ENCODE measurements at regions not wholly inside any gene's neighbourhood (a gene's known extent, or its start where the extent isn't known, plus 50 kb on each side); places are given as distances from the start of the nearest gene placed in this dataset.

GRCh38 chr5:57626703-57627102 lies 144.1 kb upstream of the ACTBL2 start:
- no peaks in the 10 kb centered on the region for H3K27me3 ChIP-seq
- no peaks in the 10 kb centered on the region for H3K9me3 ChIP-seq
- DNase-seq = no peak
- 27 to 36% methylated on average over 1 of the region's 1 CpG for WGBS, 2 donors
- no peak overlapping the region for H3K4me3 ChIP-seq
- H3K27ac ChIP-seq = no peak overlapping the region
- peaks cover 0 to 5% (median 0%) of the 10 kb centered on the region in 9 donors for H3K4me1 ChIP-seq
- TF ChIP-seq CTCF (IDR thresholded peaks at IDR 0.05) = no peak
- no peak for ATAC-seq
- intact Hi-C loops (cut with DNase I) = no loop called here
- H3K36me3 ChIP-seq = no peaks in the 10 kb centered on the region

DNA sequence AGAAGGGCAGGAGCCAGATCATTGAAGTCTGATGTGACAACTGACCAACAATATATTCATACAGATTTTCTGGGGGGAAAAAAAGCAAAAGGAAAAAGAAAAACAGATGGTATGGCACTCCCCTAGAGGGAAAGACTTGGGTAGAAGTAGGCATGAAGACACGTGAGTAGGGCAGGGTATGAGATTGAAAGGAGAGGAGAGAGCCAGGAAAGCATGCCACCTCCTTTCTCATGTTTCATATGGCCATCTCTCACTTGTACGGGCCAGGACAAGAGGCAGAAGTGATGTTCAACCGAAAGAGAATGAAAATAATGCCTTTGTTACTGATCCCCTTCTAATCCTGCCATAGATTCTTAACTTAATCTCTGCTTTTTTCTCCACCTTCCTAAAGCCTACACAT lies 139.0 kb upstream of the ACTBL2 start:
- no peak for TF ChIP-seq CTCF (IDR thresholded peaks at IDR 0.05)
- ATAC-seq = no peak
- intact Hi-C loops (cut with DNase I) = no loop called here

DNA sequence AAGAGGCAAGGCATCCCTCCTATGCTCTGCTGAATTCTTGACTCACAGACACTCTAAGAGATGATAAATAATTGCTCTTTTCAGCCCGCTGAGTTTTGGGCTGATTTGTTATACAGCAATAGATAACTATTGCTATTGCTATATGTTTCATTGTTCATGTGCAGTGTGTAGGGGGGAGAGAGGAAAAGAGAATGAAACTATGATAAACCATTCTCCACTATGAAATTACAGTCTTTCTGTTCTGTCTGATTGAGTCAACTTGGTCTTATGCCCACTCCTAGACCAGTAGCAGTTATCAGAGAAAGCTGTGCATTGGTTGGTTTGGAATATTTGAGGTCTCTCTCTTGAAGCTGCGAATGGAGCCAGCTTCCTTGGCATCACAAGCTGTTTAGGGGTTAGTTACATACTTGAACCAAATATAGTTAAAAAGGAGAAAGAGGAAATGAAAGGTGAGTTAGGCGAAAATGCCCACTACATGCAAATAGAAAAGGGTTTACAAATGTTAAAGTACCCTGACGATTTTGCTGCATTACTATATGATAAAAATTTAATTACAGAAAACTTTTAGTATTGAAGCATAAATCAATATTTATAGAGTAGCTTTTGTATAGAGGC lies 136.3 kb upstream of the ACTBL2 start:
- ATAC-seq (no peak), DNase-seq (no peak)
- no peak for TF ChIP-seq CTCF (IDR thresholded peaks at IDR 0.05)
- no peak overlapping the region for H3K4me3 ChIP-seq
- no peaks in the 10 kb centered on the region for H3K36me3 ChIP-seq
- H3K9me3 ChIP-seq = peaks cover 0 to 4% (median 0%) of the 10 kb centered on the region in 11 donors
- H3K27ac ChIP-seq = no peak overlapping the region
- 91 to 97% methylated on average over 4 of the region's 4 CpGs for WGBS, 2 donors
- H3K27me3 ChIP-seq = no peaks in the 10 kb centered on the region
- intact Hi-C loops (cut with DNase I) = no loop called here
- no peaks in the 10 kb centered on the region for H3K4me1 ChIP-seq

More for the DNA sequence above, 139.0 kb upstream of the ACTBL2 start:
- 88 to 92% methylated on average over 3 of the region's 3 CpGs for WGBS, 2 donors
- H3K36me3 ChIP-seq = no peaks in the 10 kb centered on the region
- no peak for DNase-seq
- no peak overlapping the region for H3K27ac ChIP-seq
- H3K4me1 ChIP-seq = peaks cover 0 to 5% (median 0%) of the 10 kb centered on the region in 9 donors
- H3K4me3 ChIP-seq = no peak overlapping the region
- no peaks in the 10 kb centered on the region for H3K27me3 ChIP-seq
- H3K9me3 ChIP-seq = peaks cover 0 to 4% (median 0%) of the 10 kb centered on the region in 11 donors

- ATAC-seq = no peak
- H3K4me3 ChIP-seq = no peak overlapping the region
- no peaks in the 10 kb centered on the region for H3K36me3 ChIP-seq
- DNase-seq = no peak
- no peaks in the 10 kb centered on the region for H3K4me1 ChIP-seq
- peaks cover 0 to 2% (median 0%) of the 10 kb centered on the region in 11 donors for H3K9me3 ChIP-seq
- H3K27me3 ChIP-seq = no peaks in the 10 kb centered on the region
- H3K27ac ChIP-seq = no peak overlapping the region
- no peak for TF ChIP-seq CTCF (IDR thresholded peaks at IDR 0.05)
- intact Hi-C loops (cut with DNase I) = no loop called here
Observed at GRCh38 chr5:57613741-57614140, 131.1 kb upstream of the ACTBL2 start.
